ENCODE measurements at regions not wholly inside any gene's neighbourhood (a gene's known extent, or its start where the extent isn't known, plus 50 kb on each side); places are given as distances from the start of the nearest gene placed in this dataset.
"Not testable (repeated sequence)": the region's sequence is repeated elsewhere in the genome, so short reads cannot be mapped to it uniquely, and the experiment has no call there.

- no peak for TF ChIP-seq CTCF (IDR thresholded peaks at IDR 0.05; ENCODE audit: insufficient read depth, low read depth, low read length, missing control alignments)
- H3K4me3 ChIP-seq (ENCODE audit: low read depth, low read length) = no peak overlapping the region
- no peak for DNase-seq (ENCODE audit: low read depth)
These were observed 286.6 kb downstream of the COL11A1 start for GRCh38 chr1:102821707-102822106.

GRCh38 chr1:102800406-102800805, 307.9 kb downstream of the COL11A1 start:
- no peak for TF ChIP-seq CTCF (IDR thresholded peaks at IDR 0.05; ENCODE audit: insufficient read depth, low read depth, low read length, missing control alignments)
- no peak overlapping the region for H3K4me3 ChIP-seq (ENCODE audit: low read depth, low read length)
- no peak for DNase-seq (ENCODE audit: low read depth)

GRCh38 chr1:102799496-102799895, 308.8 kb downstream of the COL11A1 start:
- no peak for TF ChIP-seq CTCF (IDR thresholded peaks at IDR 0.05; ENCODE audit: insufficient read depth, low read depth, low read length, missing control alignments)
- no peak overlapping the region for H3K4me3 ChIP-seq (ENCODE audit: low read depth, low read length)
- DNase-seq (ENCODE audit: low read depth) = no peak

- TF ChIP-seq CTCF (IDR thresholded peaks at IDR 0.05; ENCODE audit: insufficient read depth, low read depth, low read length, missing control alignments) = no peak
- no peak overlapping the region for H3K4me3 ChIP-seq (ENCODE audit: low read depth, low read length)
- no peak for DNase-seq (ENCODE audit: low read depth)
These were observed 309.6 kb downstream of the COL11A1 start for GRCh38 chr1:102798718-102799117.

- TF ChIP-seq CTCF (IDR thresholded peaks at IDR 0.05; ENCODE audit: insufficient read depth, low read depth, low read length, missing control alignments) = no peak
- DNase-seq (ENCODE audit: low read depth) = no peak
- no peak overlapping the region for H3K4me3 ChIP-seq (ENCODE audit: low read depth, low read length)
These were observed 311.9 kb downstream of the COL11A1 start for GRCh38 chr1:102796429-102796828.

GRCh38 chr1:102790997-102791396, 317.3 kb downstream of the COL11A1 start:
- TF ChIP-seq CTCF (IDR thresholded peaks at IDR 0.05; ENCODE audit: insufficient read depth, low read depth, low read length, missing control alignments) = no peak
- no peak overlapping the region for H3K4me3 ChIP-seq (ENCODE audit: low read depth, low read length)
- no peak for DNase-seq (ENCODE audit: low read depth)

- not testable (repeated sequence) for H3K4me3 ChIP-seq (ENCODE audit: low read depth, low read length); DNase-seq (ENCODE audit: low read depth)
These were observed 318.4 kb downstream of the COL11A1 start for GRCh38 chr1:102789951-102790350.

Measured in GM12865 (cell line).